ENCODE measurements at regions not wholly inside any gene's neighbourhood (a gene's known extent, or its start where the extent isn't known, plus 50 kb on each side); places are given as distances from the start of the nearest gene placed in this dataset.

- TF ChIP-seq CTCF (IDR thresholded peaks at IDR 0.05; ENCODE audit: unreplicated experiment): no peak
- Mint-ChIP-seq H3K36me3 (ENCODE audit: insufficient read depth, unreplicated experiment) (no peaks in the 10 kb centered on the region), H3K4me3 (ENCODE audit: low read depth, unreplicated experiment) (no peak overlapping the region), H3K9me3 (ENCODE audit: low read depth, unreplicated experiment) (peaks cover 14% of the 10 kb centered on the region), H3K27me3 (ENCODE audit: unreplicated experiment) (no peaks in the 10 kb centered on the region), H3K4me1 (ENCODE audit: low read depth, unreplicated experiment) (no peaks in the 10 kb centered on the region), H3K27ac (ENCODE audit: unreplicated experiment) (no peak overlapping the region)
- CTCF ChIA-PET: no interaction called here
- intact Hi-C loops (cut with micrococcal nuclease; ENCODE audit: unreplicated experiment): no loop called here
- no peak for DNase-seq
- no TSS peak for BruUV-seq (replicated peaks)
Observed at GRCh38 chr3:74124782-74125181, 489.7 kb downstream of the CNTN3 start.

- intact Hi-C loops (cut with micrococcal nuclease; ENCODE audit: unreplicated experiment): no loop called here
- no TSS peak for BruUV-seq (replicated peaks)
- no peaks in the 10 kb centered on the region for H3K36me3 Mint-ChIP-seq (ENCODE audit: insufficient read depth, unreplicated experiment)
- no peak for DNase-seq
- H3K4me3 Mint-ChIP-seq (ENCODE audit: low read depth, unreplicated experiment): no peak overlapping the region
- H3K9me3 Mint-ChIP-seq (ENCODE audit: low read depth, unreplicated experiment): peaks cover 8% of the 10 kb centered on the region
- no peak overlapping the region for H3K27ac Mint-ChIP-seq (ENCODE audit: unreplicated experiment)
- CTCF ChIA-PET: no interaction called here
- H3K4me1 Mint-ChIP-seq (ENCODE audit: low read depth, unreplicated experiment): no peaks in the 10 kb centered on the region
- TF ChIP-seq CTCF (IDR thresholded peaks at IDR 0.05; ENCODE audit: unreplicated experiment): no peak
- no peaks in the 10 kb centered on the region for H3K27me3 Mint-ChIP-seq (ENCODE audit: unreplicated experiment)
Observed at GRCh38 chr3:74122281-74122680, 492.2 kb downstream of the CNTN3 start.

GRCh38 chr3:74121761-74122160, 492.7 kb downstream of the CNTN3 start:
- peaks cover 11% of the 10 kb centered on the region for H3K9me3 Mint-ChIP-seq (ENCODE audit: low read depth, unreplicated experiment)
- TF ChIP-seq CTCF (IDR thresholded peaks at IDR 0.05; ENCODE audit: unreplicated experiment): no peak
- no peak overlapping the region for H3K27ac Mint-ChIP-seq (ENCODE audit: unreplicated experiment)
- intact Hi-C loops (cut with micrococcal nuclease; ENCODE audit: unreplicated experiment): no loop called here
- peaks cover 2% of the 10 kb centered on the region for H3K36me3 Mint-ChIP-seq (ENCODE audit: insufficient read depth, unreplicated experiment)
- no peaks in the 10 kb centered on the region for H3K4me1 Mint-ChIP-seq (ENCODE audit: low read depth, unreplicated experiment)
- DNase-seq: no peak
- H3K27me3 Mint-ChIP-seq (ENCODE audit: unreplicated experiment): no peaks in the 10 kb centered on the region
- no peak overlapping the region for H3K4me3 Mint-ChIP-seq (ENCODE audit: low read depth, unreplicated experiment)
- BruUV-seq (replicated peaks): no TSS peak
- CTCF ChIA-PET: no interaction called here

- peaks cover 3% of the 10 kb centered on the region for H3K36me3 Mint-ChIP-seq (ENCODE audit: insufficient read depth, unreplicated experiment)
- BruUV-seq (replicated peaks): no TSS peak
- H3K27me3 Mint-ChIP-seq (ENCODE audit: unreplicated experiment): no peaks in the 10 kb centered on the region
- no peaks in the 10 kb centered on the region for H3K4me1 Mint-ChIP-seq (ENCODE audit: low read depth, unreplicated experiment)
- no peak for TF ChIP-seq CTCF (IDR thresholded peaks at IDR 0.05; ENCODE audit: unreplicated experiment)
- no peak overlapping the region for H3K27ac Mint-ChIP-seq (ENCODE audit: unreplicated experiment)
- CTCF ChIA-PET: no interaction called here
- peaks cover 15% of the 10 kb centered on the region for H3K9me3 Mint-ChIP-seq (ENCODE audit: low read depth, unreplicated experiment)
- no peak for DNase-seq
- H3K4me3 Mint-ChIP-seq (ENCODE audit: low read depth, unreplicated experiment): no peak overlapping the region
- intact Hi-C loops (cut with micrococcal nuclease; ENCODE audit: unreplicated experiment): no loop called here
Observed at GRCh38 chr3:74119221-74119620, 494.5 kb upstream of the PDZRN3 start.

- Mint-ChIP-seq H3K4me1 (ENCODE audit: low read depth, unreplicated experiment) (no peaks in the 10 kb centered on the region), H3K27ac (ENCODE audit: unreplicated experiment) (no peak overlapping the region), H3K4me3 (ENCODE audit: low read depth, unreplicated experiment) (no peak overlapping the region), H3K36me3 (ENCODE audit: insufficient read depth, unreplicated experiment) (peaks cover 3% of the 10 kb centered on the region), H3K9me3 (ENCODE audit: low read depth, unreplicated experiment) (peaks cover 18% of the 10 kb centered on the region), H3K27me3 (ENCODE audit: unreplicated experiment) (no peaks in the 10 kb centered on the region)
- BruUV-seq (replicated peaks): no TSS peak
- no peak for TF ChIP-seq CTCF (IDR thresholded peaks at IDR 0.05; ENCODE audit: unreplicated experiment)
- no peak for DNase-seq
- CTCF ChIA-PET: no interaction called here
- intact Hi-C loops (cut with micrococcal nuclease; ENCODE audit: unreplicated experiment): no loop called here
Observed at GRCh38 chr3:74115906-74116305, 491.2 kb upstream of the PDZRN3 start.

Measured in Calu3 (cell line).